Liver (tissue), 3 donors: ENCODE measurements at regions not wholly inside any gene's neighbourhood (a gene's known extent, or its start where the extent isn't known, plus 50 kb on each side); places are given as distances from the start of the nearest gene placed in this dataset.

Source experiments
- CTCF ChIP-seq: fragments of 150-350 bp; IDR thresholded peaks from 2 replicates; pipeline ENCODE4 v1.5.1; 2017; ENCODE audit warnings: improper control_type of control experiment, low read depth, low read length; ENCODE audit not compliant: missing input control
- EGR1 ChIP-seq, 2 donors: IDR thresholded peaks; 2 replicates each; pipeline ENCODE4 v1.6.1; 2016 to 2018; ENCODE audit warnings: antibody characterized with exemption in 2 of 2, low read depth in 2 of 2
- FOXA1 ChIP-seq: IDR thresholded peaks from 2 replicates; pipeline ENCODE4 v1.6.1; 2016; ENCODE audit warnings: antibody characterized with exemption
- GABPA ChIP-seq, 2 donors: IDR thresholded peaks in 1 of 2; conservative IDR thresholded peaks in 1 of 2; 2 replicates each; pipeline ENCODE4 v1.6.1; 2016; ENCODE audit warnings: antibody characterized with exemption in 2 of 2, mild to moderate bottlenecking in 1 of 2, moderate library complexity in 1 of 2
- HNF4G ChIP-seq: IDR thresholded peaks from 2 replicates; pipeline ENCODE4 v1.6.1; 2016; ENCODE audit warnings: antibody characterized with exemption
- JUND ChIP-seq, 2 donors: IDR thresholded peaks; 2 replicates each; pipeline ENCODE4 v1.6.1; 2016; ENCODE audit warnings: antibody characterized with exemption in 2 of 2
- MAX ChIP-seq: IDR thresholded peaks from 2 replicates; pipeline ENCODE4 v1.6.1; 2016; ENCODE audit warnings: antibody characterized with exemption
- RXRA ChIP-seq, 2 donors: IDR thresholded peaks; 2 replicates each; pipeline ENCODE4 v1.6.1; 2017 to 2018; ENCODE audit warnings: antibody characterized with exemption in 2 of 2, mild to moderate bottlenecking in 1 of 2
- SP1 ChIP-seq: IDR thresholded peaks from 2 replicates; pipeline ENCODE4 v1.6.1; 2018; ENCODE audit warnings: antibody characterized with exemption, mild to moderate bottlenecking
- TAF1 ChIP-seq: conservative IDR thresholded peaks from 2 replicates; pipeline ENCODE4 v1.6.1; 2016; ENCODE audit warnings: antibody characterized with exemption, mild to moderate bottlenecking
- ZBTB33 ChIP-seq: IDR thresholded peaks from 2 replicates; pipeline ENCODE4 v1.6.1; 2016; ENCODE audit warnings: antibody characterized with exemption
- TF ChIP-seq, protein P1 (sequence below): IDR thresholded peaks from 2 replicates; pipeline ENCODE4 v1.6.1; 2016; ENCODE audit warnings: antibody characterized with exemption, mild to moderate bottlenecking
- donor health status: healthy.
- donor health status: healthy.

DNA sequence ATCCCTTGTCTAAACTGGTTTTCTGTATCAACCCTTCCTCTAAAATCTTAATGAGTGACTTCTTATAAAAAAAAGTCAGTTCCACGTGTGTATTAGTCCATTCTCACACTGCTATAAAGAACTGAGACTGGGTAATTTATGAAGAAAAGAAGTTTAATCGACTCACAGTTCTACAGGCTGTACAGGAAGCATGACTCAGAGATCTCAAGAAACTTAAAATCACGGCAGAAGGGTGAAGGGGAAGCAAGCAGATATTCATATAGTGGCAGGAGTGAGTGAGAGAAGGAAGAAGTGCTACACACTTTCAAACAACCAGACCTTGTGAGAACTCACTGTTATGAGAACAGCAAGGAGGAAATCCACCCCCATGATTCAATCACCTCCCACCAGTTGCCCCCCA lies 307.8 kb upstream of the ARRDC3 start:
- TF ChIP-seq CTCF (no peak), GABPA (IDR thresholded peaks at IDR 0.05 in 1 of 2, conservative IDR thresholded peaks at IDR 0.05 in 1 of 2) (no peak), JUND (IDR thresholded peaks at IDR 0.05) (no peak), EGR1 (IDR thresholded peaks at IDR 0.05; ENCODE audit: low read depth in 2 of 2) (no peak), MAX (no peak), HNF4G (no peak), SP1 (no peak), TAF1 (no peak), ZBTB33 (no peak), RXRA (IDR thresholded peaks at IDR 0.05) (no peak), FOXA1 (no peak)
- TF ChIP-seq, protein P1, sequence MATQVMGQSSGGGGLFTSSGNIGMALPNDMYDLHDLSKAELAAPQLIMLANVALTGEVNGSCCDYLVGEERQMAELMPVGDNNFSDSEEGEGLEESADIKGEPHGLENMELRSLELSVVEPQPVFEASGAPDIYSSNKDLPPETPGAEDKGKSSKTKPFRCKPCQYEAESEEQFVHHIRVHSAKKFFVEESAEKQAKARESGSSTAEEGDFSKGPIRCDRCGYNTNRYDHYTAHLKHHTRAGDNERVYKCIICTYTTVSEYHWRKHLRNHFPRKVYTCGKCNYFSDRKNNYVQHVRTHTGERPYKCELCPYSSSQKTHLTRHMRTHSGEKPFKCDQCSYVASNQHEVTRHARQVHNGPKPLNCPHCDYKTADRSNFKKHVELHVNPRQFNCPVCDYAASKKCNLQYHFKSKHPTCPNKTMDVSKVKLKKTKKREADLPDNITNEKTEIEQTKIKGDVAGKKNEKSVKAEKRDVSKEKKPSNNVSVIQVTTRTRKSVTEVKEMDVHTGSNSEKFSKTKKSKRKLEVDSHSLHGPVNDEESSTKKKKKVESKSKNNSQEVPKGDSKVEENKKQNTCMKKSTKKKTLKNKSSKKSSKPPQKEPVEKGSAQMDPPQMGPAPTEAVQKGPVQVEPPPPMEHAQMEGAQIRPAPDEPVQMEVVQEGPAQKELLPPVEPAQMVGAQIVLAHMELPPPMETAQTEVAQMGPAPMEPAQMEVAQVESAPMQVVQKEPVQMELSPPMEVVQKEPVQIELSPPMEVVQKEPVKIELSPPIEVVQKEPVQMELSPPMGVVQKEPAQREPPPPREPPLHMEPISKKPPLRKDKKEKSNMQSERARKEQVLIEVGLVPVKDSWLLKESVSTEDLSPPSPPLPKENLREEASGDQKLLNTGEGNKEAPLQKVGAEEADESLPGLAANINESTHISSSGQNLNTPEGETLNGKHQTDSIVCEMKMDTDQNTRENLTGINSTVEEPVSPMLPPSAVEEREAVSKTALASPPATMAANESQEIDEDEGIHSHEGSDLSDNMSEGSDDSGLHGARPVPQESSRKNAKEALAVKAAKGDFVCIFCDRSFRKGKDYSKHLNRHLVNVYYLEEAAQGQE, result no peak
